NCI-H446 (cell line): ENCODE measurements at regions not wholly inside any gene's neighbourhood (a gene's known extent, or its start where the extent isn't known, plus 50 kb on each side); places are given as distances from the start of the nearest gene placed in this dataset.
A peak's percentile ranks its signal among the peaks of the same experiment; 100 is the strongest.

Source experiments
- DNase-seq, 2 experiments: peaks; one replicate each; lab custom pipeline; 2025; lab: John Stamatoyannopoulos, UW

GRCh38 chr14:53896726-53897125 lies 59.9 kb downstream of the BMP4 start:
- peak in 1 of 2 experiments; percentile 42 for DNase-seq

GRCh38 chr14:53894456-53894855 lies 62.2 kb downstream of the BMP4 start:
- DNase-seq: no peak

GRCh38 chr14:53893374-53893773 lies 63.3 kb downstream of the BMP4 start:
- no peak for DNase-seq

- no peak for DNase-seq
These were observed 66.0 kb downstream of the BMP4 start for GRCh38 chr14:53890611-53891101.

- no peak for DNase-seq
These were observed 67.9 kb downstream of the BMP4 start for GRCh38 chr14:53888535-53889386.

- no peak for DNase-seq
These were observed 71.4 kb downstream of the BMP4 start for GRCh38 chr14:53885136-53885640.

GRCh38 chr14:53884601-53885000 lies 72.0 kb downstream of the BMP4 start:
- DNase-seq: no peak

- DNase-seq: no peak
These were observed 72.9 kb downstream of the BMP4 start for GRCh38 chr14:53883739-53884138.

GRCh38 chr14:53882684-53883083 lies 73.9 kb downstream of the BMP4 start:
- DNase-seq: no peak

GRCh38 chr14:53881921-53882320 lies 74.7 kb downstream of the BMP4 start:
- DNase-seq: no peak

GRCh38 chr14:53881161-53881871 lies 75.3 kb downstream of the BMP4 start:
- DNase-seq: no peak

- DNase-seq: no peak
These were observed 75.9 kb downstream of the BMP4 start for GRCh38 chr14:53880761-53881160.

- DNase-seq: no peak
These were observed 76.9 kb downstream of the BMP4 start for GRCh38 chr14:53879747-53880146.

- DNase-seq: no peak
These were observed 77.5 kb downstream of the BMP4 start for GRCh38 chr14:53879022-53879686.

- DNase-seq: no peak
These were observed 81.2 kb downstream of the BMP4 start for GRCh38 chr14:53875324-53875897.

- DNase-seq: peak in 1 of 2 experiments; percentile 34
These were observed 81.9 kb downstream of the BMP4 start for GRCh38 chr14:53874704-53875103.

GRCh38 chr14:53872681-53873089 lies 83.9 kb downstream of the BMP4 start:
- DNase-seq: peak; percentile 46 to 61

GRCh38 chr14:53871951-53872350 lies 84.7 kb downstream of the BMP4 start:
- no peak for DNase-seq

- no peak for DNase-seq
These were observed 85.6 kb downstream of the BMP4 start for GRCh38 chr14:53871011-53871410.

- DNase-seq: no peak
These were observed 90.9 kb downstream of the BMP4 start for GRCh38 chr14:53865711-53866110.

GRCh38 chr14:53861781-53862180 lies 94.8 kb downstream of the BMP4 start:
- DNase-seq: no peak

- DNase-seq: no peak
These were observed 98.3 kb downstream of the BMP4 start for GRCh38 chr14:53858345-53858684.
